ENCODE measurements at regions not wholly inside any gene's neighbourhood (a gene's known extent, or its start where the extent isn't known, plus 50 kb on each side); places are given as distances from the start of the nearest gene placed in this dataset.

DNA sequence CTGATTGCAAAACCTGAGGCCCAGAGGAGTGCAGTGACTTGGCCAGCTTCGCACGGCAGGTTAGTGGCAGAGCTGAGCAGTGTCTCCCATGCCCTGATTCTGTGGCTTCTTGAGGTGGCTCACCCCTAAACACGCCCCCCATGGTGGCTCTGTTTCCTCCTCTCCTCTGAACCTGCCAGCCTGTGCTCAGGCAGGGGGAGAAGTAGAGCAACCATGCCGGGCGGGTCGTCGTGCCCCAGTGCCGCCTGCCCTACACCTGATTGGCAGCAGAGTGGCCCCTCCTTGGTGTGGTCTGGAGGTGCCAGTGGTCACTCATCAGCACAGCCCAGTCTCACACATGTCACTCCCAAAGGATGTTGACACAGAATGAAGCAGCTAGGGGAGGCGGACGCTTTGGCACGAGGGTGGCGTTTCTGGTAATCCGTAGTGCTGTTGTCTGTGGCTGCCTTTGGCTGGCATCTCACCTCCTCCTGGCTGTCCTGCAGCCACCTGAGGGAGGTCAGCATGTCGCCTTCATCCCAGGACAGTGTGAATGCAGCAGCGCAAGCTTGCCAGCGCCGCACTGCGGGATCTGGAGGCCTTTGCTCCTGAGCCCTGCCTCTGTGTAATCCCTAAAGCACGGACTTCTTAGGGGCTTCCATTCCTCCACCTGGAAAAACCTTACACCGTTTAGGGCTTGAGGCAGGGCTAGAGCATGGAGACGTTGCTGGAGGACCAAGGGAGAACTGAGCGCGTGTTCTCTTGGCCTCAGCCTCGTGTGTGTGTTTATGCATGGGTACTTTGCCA is 294.7 kb downstream of the SEC14L1 start:
- Histone ChIP-seq H3K9me3 (no peaks in the 10 kb centered on the region), H3K4me1 (peaks cover 58 to 82% (median 64%) of the 10 kb centered on the region in 4 donors), H3K36me3 (no peaks in the 10 kb centered on the region), H3K4me3 (no peak overlapping the region), H3K27ac (peak overlapping the region; percentile 25 to 94 (median 62)), H3K27me3 (no peaks in the 10 kb centered on the region)
- no peak for DNase-seq
- TF ChIP-seq POLR2AphosphoS5 (IDR thresholded peaks at IDR 0.05) = no peak
- TF ChIP-seq POLR2A (IDR thresholded peaks at IDR 0.05) = no peak
- TF ChIP-seq, protein P1, sequence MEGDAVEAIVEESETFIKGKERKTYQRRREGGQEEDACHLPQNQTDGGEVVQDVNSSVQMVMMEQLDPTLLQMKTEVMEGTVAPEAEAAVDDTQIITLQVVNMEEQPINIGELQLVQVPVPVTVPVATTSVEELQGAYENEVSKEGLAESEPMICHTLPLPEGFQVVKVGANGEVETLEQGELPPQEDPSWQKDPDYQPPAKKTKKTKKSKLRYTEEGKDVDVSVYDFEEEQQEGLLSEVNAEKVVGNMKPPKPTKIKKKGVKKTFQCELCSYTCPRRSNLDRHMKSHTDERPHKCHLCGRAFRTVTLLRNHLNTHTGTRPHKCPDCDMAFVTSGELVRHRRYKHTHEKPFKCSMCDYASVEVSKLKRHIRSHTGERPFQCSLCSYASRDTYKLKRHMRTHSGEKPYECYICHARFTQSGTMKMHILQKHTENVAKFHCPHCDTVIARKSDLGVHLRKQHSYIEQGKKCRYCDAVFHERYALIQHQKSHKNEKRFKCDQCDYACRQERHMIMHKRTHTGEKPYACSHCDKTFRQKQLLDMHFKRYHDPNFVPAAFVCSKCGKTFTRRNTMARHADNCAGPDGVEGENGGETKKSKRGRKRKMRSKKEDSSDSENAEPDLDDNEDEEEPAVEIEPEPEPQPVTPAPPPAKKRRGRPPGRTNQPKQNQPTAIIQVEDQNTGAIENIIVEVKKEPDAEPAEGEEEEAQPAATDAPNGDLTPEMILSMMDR (IDR thresholded peaks at IDR 0.05) = no peak
- TF ChIP-seq EP300 (IDR thresholded peaks at IDR 0.05; ENCODE audit: low read depth) = no peak
- in situ Hi-C loops (cut with MboI; ENCODE audit: low pct_ligation_motif_present in 1 of 4, low pct_unique_long_range_greater_than_20kb in 1 of 4, low sequenced_read_pairs in 3 of 4) = loop anchor here in 3 of 4 donors (10.0 to 25.0 kb wide), 2 partner anchors 59 to 98 kb away; no protein-coding TSS in a partner anchor
- intact Hi-C loops (cut with DNase I; ENCODE audit: low total_unique reads) = no loop called here
- WGBS, 2 donors (ENCODE audit: low coverage in 1 of 2) = 81% methylated on average over 20 of the region's 24 CpGs; no CpG with 5 or more reads in 1 of the 2 donors

DNA sequence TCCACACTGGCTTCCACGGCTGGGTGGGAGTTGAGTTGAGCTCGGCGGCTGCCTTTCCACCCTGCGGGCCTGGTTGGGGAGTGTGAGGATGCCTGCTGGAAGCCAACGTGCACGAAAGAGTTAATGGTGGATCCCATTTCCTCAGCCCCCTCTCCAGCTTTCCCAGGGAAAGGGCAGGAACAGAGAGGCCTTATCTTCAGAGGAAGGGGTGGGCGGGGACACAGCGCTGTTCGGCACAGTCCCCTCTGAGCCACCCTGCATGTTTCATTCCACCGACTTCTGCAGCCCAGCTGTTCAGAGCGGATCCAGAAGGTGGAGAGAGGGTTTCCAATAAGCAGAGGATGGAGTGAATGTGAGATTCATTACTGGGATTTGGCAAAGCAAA is 295.3 kb downstream of the SEC14L1 start:
- peak overlapping the region; percentile 25 to 94 (median 62) for H3K27ac ChIP-seq
- TF ChIP-seq, protein P1 (IDR thresholded peaks at IDR 0.05) = no peak
- TF ChIP-seq POLR2A (IDR thresholded peaks at IDR 0.05) (no peak), POLR2AphosphoS5 (IDR thresholded peaks at IDR 0.05) (no peak), EP300 (IDR thresholded peaks at IDR 0.05; ENCODE audit: low read depth) (no peak)
- intact Hi-C loops (cut with DNase I; ENCODE audit: low total_unique reads) = no loop called here
- no peak overlapping the region for H3K4me3 ChIP-seq
- 60% methylated on average over 11 of the region's 11 CpGs; no CpG with 5 or more reads in 1 of the 2 donors for WGBS, 2 donors (ENCODE audit: low coverage in 1 of 2)
- in situ Hi-C loops (cut with MboI; ENCODE audit: low pct_ligation_motif_present in 1 of 4, low pct_unique_long_range_greater_than_20kb in 1 of 4, low sequenced_read_pairs in 3 of 4) = loop anchor here in 3 of 4 donors (10.0 to 25.0 kb wide), 2 partner anchors 59 to 99 kb away; no protein-coding TSS in a partner anchor
- DNase-seq = no peak
- H3K9me3 ChIP-seq = no peaks in the 10 kb centered on the region
- peaks cover 60 to 82% (median 64%) of the 10 kb centered on the region in 4 donors for H3K4me1 ChIP-seq
- H3K27me3 ChIP-seq = no peaks in the 10 kb centered on the region
- H3K36me3 ChIP-seq = no peaks in the 10 kb centered on the region

DNA sequence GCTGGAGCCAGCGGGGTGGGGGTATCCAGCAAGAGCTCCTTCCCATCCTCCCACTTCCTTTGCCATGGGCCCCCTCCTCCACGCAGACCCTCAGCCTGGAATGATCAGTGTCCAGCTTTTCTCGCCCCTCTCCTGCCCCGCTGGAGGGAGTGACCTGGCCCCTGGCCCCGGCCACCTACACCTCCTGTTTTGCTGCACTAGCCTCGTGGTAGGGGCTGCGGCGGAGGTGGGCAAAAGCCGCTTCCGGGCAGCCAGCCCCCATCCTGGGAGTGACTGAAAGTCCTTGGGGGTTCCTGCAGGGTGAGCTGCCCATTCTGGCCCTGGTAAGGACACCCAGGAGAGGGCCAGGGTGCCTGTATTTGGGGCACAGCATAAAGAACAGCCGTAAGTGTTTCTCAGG is 295.7 kb downstream of the SEC14L1 start:
- Histone ChIP-seq H3K9me3 (no peaks in the 10 kb centered on the region), H3K27me3 (no peaks in the 10 kb centered on the region), H3K36me3 (no peaks in the 10 kb centered on the region), H3K4me1 (peaks cover 62 to 86% (median 68%) of the 10 kb centered on the region in 4 donors), H3K27ac (peak overlapping the region; percentile 25 to 94 (median 62)), H3K4me3 (no peak overlapping the region)
- 78% methylated on average over 11 of the region's 11 CpGs; no CpG with 5 or more reads in 1 of the 2 donors for WGBS, 2 donors (ENCODE audit: low coverage in 1 of 2)
- TF ChIP-seq POLR2AphosphoS5 (IDR thresholded peaks at IDR 0.05) (no peak), EP300 (IDR thresholded peaks at IDR 0.05; ENCODE audit: low read depth) (no peak), POLR2A (IDR thresholded peaks at IDR 0.05) (no peak)
- TF ChIP-seq, protein P1 (IDR thresholded peaks at IDR 0.05) = no peak
- intact Hi-C loops (cut with DNase I; ENCODE audit: low total_unique reads) = no loop called here
- DNase-seq = no peak
- in situ Hi-C loops (cut with MboI; ENCODE audit: low pct_ligation_motif_present in 1 of 4, low pct_unique_long_range_greater_than_20kb in 1 of 4, low sequenced_read_pairs in 3 of 4) = loop anchor here in 3 of 4 donors (10.0 to 25.0 kb wide), 2 partner anchors 58 to 99 kb away; no protein-coding TSS in a partner anchor

DNA sequence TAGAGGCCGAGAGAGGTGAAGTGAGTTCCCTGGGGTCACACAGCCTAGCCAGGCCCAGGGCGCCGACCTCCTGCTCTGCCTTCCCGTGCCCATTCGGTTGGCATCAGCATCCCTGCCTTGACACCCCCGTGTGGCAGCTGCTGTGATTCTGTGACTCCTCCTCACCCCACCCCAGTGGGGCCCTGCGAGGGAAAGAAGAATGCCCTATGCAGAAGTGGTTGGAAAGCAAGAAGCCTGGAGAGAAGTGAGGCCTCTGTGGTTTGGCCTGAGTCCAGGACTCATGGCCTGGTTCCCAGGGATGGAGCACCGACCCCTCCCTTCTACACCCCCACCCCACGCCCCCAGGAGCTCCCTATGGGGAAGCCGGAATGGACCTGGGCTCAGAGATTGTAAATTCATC is 296.2 kb downstream of the SEC14L1 start:
- 58 to 80% methylated on average over 2 to 10 of the region's 10 CpGs for WGBS, 2 donors (ENCODE audit: low coverage in 1 of 2)
- no peaks in the 10 kb centered on the region for H3K27me3 ChIP-seq
- no peaks in the 10 kb centered on the region for H3K9me3 ChIP-seq
- TF ChIP-seq, protein P1 (IDR thresholded peaks at IDR 0.05) = no peak
- TF ChIP-seq EP300 (IDR thresholded peaks at IDR 0.05; ENCODE audit: low read depth) (no peak), POLR2AphosphoS5 (IDR thresholded peaks at IDR 0.05) (no peak), POLR2A (IDR thresholded peaks at IDR 0.05) (no peak)
- H3K4me1 ChIP-seq = peaks cover 62 to 91% (median 68%) of the 10 kb centered on the region in 4 donors
- in situ Hi-C loops (cut with MboI; ENCODE audit: low pct_ligation_motif_present in 1 of 4, low pct_unique_long_range_greater_than_20kb in 1 of 4, low sequenced_read_pairs in 3 of 4) (loop anchor here in 3 of 4 donors (10.0 to 25.0 kb wide), 2 partner anchors 58 to 100 kb away; no protein-coding TSS in a partner anchor), intact Hi-C loops (cut with DNase I; ENCODE audit: low total_unique reads) (loop anchor here (1.0 kb wide), 1 partner anchor 43 kb away; no protein-coding TSS in a partner anchor)
- DNase-seq = peak; percentile 42
- H3K36me3 ChIP-seq = no peaks in the 10 kb centered on the region
- peak overlapping the region; percentile 25 to 94 (median 62) for H3K27ac ChIP-seq
- H3K4me3 ChIP-seq = no peak overlapping the region

All from transverse colon (tissue), 4 donors.